ENCODE measurements at regions not wholly inside any gene's neighbourhood (a gene's known extent, or its start where the extent isn't known, plus 50 kb on each side); places are given as distances from the start of the nearest gene placed in this dataset.

DNA sequence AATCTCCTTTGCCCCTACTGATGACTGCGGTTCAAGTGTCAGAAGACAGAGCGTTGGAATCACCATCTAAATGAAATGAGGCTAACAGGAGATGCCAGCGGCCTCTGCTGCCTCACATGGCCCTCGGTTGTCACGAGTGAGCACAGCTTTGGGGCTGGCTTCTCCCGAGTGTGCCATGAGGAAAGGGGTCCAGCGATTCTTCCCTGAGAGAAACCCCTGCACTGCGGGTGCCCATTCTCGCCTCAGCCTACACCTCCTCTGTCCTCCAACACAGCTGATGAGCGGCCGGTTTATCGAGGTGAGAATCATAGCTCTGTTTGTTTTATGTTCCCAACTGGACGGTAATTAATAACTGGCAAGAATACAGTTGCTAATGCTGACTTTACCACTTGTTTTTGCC is 144.7 kb upstream of the RPS6KA2 start:
- no peak for DNase-seq (ENCODE audit: low read depth)
- no peak overlapping the region for H3K4me3 ChIP-seq (replicated peaks; ENCODE audit: low read depth, low read length)
- TF ChIP-seq, protein P1, sequence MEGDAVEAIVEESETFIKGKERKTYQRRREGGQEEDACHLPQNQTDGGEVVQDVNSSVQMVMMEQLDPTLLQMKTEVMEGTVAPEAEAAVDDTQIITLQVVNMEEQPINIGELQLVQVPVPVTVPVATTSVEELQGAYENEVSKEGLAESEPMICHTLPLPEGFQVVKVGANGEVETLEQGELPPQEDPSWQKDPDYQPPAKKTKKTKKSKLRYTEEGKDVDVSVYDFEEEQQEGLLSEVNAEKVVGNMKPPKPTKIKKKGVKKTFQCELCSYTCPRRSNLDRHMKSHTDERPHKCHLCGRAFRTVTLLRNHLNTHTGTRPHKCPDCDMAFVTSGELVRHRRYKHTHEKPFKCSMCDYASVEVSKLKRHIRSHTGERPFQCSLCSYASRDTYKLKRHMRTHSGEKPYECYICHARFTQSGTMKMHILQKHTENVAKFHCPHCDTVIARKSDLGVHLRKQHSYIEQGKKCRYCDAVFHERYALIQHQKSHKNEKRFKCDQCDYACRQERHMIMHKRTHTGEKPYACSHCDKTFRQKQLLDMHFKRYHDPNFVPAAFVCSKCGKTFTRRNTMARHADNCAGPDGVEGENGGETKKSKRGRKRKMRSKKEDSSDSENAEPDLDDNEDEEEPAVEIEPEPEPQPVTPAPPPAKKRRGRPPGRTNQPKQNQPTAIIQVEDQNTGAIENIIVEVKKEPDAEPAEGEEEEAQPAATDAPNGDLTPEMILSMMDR (IDR thresholded peaks at IDR 0.05; ENCODE audit: low read length, missing control alignments): no peak

DNA sequence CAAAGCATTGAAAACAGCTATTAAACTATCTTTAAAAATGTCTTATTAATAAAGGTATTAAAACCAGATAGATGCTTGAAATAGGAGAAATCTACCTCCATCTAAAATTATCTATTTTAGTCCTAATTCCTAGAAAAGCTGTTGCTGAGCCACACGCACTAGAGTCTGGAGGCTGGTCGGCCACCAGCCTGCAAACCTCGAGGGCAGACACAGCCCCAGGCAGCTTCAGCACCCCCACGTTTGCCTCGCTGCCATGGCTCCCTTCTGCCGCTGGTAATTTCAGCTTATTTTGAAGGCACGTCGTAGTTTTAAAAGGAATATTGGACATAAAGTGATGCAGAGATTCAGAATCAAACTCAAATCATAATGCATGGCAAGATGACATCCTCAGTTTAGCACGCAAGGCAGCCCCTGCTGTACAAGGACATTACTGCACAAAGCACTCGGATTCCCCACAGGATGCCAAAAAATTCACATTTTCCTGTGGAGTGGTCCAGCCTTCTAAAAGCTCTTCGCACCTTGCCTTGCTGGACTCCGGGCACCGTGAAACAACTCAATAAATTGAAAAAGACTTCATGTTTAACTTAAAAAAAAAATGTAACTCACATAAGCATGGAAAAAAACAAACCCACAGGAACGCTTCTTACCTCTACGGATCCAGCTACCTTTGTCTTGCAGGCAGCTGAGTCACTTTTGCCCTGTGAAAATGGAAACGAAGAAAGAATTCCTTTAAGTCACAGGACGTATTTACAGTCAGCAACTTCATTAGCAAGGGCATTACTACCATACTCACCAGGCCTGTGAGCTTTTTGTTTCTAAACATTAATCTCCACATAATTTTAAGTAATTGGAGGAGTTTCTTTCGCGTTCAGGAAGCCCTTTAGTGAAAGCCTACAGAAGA is 143.4 kb upstream of the RPS6KA2 start:
- no peak overlapping the region for H3K4me3 ChIP-seq (replicated peaks; ENCODE audit: low read depth, low read length)

DNA sequence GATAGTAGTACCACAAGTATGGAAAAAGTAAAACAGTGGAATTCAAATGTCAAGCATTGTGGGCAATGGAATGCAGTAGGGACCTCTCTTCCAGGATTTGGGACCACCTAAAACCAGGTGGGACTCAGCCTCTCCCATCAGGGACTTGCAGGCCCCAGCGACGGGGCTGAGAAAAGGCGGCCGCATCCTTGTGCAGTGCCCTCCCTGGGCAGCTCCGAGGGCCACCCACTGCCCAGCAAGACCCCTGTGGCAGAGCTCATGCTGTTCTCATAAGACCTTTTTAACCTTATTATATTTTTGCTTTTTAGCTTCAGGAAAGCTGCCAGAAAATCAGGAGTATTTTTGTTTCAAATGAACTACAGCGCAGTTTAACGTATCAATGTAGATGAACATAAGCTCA is 142.6 kb upstream of the RPS6KA2 start:
- TF ChIP-seq, protein P1 (IDR thresholded peaks at IDR 0.05; ENCODE audit: low read length, missing control alignments): no peak
- DNase-seq (ENCODE audit: low read depth): no peak
- H3K4me3 ChIP-seq (replicated peaks; ENCODE audit: low read depth, low read length): no peak overlapping the region

More for the DNA sequence above, 143.4 kb upstream of the RPS6KA2 start:
- DNase-seq (ENCODE audit: low read depth): no peak
- TF ChIP-seq, protein P1 (IDR thresholded peaks at IDR 0.05; ENCODE audit: low read length, missing control alignments): peak; percentile 21

DNA sequence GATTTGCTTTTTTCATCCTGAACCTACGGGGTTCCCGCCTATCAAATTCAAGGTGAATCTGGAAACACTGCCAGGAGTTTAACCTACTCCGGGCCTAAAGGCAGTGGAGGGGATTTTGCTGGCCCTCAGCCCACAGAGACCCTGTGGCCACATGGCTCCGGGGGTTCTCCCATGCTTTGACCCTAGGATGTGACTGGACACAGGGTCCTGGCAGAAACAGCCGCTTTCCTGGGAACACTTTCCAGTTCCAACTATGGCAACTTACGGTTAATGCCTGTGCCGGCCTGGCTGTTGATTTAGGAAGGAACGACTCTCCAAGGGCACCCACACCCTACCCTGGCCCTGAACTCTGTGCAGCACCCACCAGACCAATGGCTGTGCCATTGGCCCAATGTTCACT is 141.7 kb upstream of the RPS6KA2 start:
- TF ChIP-seq, protein P1 (IDR thresholded peaks at IDR 0.05; ENCODE audit: low read length, missing control alignments): no peak
- no peak for DNase-seq (ENCODE audit: low read depth)
- no peak overlapping the region for H3K4me3 ChIP-seq (replicated peaks; ENCODE audit: low read depth, low read length)

DNA sequence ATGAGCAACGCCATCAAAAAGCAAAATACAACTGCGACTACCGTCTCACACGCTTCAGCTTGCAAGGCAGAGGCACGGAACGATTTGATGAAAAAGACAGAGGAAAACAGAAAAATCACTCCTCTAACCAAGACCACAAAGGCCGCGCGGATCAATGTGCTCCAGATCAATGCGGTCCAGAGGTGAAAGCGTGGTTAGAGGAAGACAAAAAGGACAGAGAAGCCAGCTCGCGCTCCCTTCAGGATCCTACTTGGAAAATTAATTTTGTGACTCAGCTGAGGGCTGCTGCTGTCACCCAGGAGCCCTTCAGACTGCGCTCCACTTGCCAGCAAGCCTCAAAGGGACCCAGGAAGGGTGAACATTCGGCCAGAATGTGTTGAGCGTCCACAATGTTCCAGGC is 140.2 kb upstream of the RPS6KA2 start:
- TF ChIP-seq, protein P1 (IDR thresholded peaks at IDR 0.05; ENCODE audit: low read length, missing control alignments): no peak
- no peak for DNase-seq (ENCODE audit: low read depth)
- no peak overlapping the region for H3K4me3 ChIP-seq (replicated peaks; ENCODE audit: low read depth, low read length)

DNA sequence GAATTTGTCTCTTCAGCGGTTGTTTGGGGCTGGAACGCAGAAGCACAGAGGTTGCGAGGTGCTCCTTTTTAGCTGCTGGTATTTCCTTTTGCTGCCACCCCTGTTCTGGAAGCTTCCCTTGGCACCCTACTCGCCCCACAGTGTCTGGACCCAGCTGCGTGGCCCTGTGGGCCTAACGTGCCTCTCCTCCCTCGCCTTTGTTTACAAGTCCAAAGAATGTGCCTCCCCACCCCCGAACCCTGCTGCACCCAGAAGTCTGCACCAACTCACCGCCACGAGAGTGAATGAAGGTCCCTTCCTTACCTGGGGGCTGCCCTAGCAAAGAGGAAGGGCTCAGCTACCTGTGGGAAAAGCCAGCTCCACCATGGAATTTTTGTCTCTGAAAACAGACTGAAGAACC is 139.7 kb upstream of the RPS6KA2 start:
- no peak overlapping the region for H3K4me3 ChIP-seq (replicated peaks; ENCODE audit: low read depth, low read length)
- TF ChIP-seq, protein P1 (IDR thresholded peaks at IDR 0.05; ENCODE audit: low read length, missing control alignments): no peak
- DNase-seq (ENCODE audit: low read depth): no peak

DNA sequence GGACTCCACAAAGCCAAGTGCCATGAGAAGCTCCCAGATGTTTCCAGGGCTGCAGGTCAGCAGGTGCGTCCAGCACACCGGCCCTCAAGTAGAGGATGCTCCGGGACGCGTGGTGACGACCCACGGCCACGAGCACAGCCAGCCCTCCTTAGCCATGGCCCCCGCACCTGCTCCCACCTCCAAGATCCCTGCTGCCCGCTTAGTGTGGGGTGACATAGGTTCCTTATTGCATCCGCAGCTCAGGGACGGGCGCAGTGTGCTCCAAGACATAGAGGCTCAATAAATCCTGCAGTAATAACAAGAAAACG is 138.1 kb upstream of the RPS6KA2 start:
- no peak for DNase-seq (ENCODE audit: low read depth)
- TF ChIP-seq, protein P1 (IDR thresholded peaks at IDR 0.05; ENCODE audit: low read length, missing control alignments): no peak
- no peak overlapping the region for H3K4me3 ChIP-seq (replicated peaks; ENCODE audit: low read depth, low read length)
